AG10803 (cell line): ENCODE measurements at regions not wholly inside any gene's neighbourhood (a gene's known extent, or its start where the extent isn't known, plus 50 kb on each side); places are given as distances from the start of the nearest gene placed in this dataset.

ENCODE experiments used
- DNase-seq: peaks from one replicate; pipeline ENCODE4 v3.0.0; 2010; ENCODE audit warnings: low read depth
- H3K4me3 ChIP-seq: 2 replicates; pipeline ENCODE4 v1.5.1; 2011; ENCODE audit warnings: mild to moderate bottlenecking, low read length, control low read depth
- CTCF ChIP-seq: conservative IDR thresholded peaks from 2 replicates; pipeline ENCODE4 v1.5.1; 2011; ENCODE audit warnings: mild to moderate bottlenecking, low read length, control low read depth, inconsistent platforms

GRCh38 chr20:4299216-4299615 is 50.1 kb upstream of the ADRA1D start:
- no peak for TF ChIP-seq CTCF
- no peak for DNase-seq

More at GRCh38 chr20:4299216-4299615, 50.1 kb upstream of the ADRA1D start:
- H3K4me3 ChIP-seq, result no peak overlapping the region
